ENCODE measurements at regions not wholly inside any gene's neighbourhood (a gene's known extent, or its start where the extent isn't known, plus 50 kb on each side); places are given as distances from the start of the nearest gene placed in this dataset.

DNA sequence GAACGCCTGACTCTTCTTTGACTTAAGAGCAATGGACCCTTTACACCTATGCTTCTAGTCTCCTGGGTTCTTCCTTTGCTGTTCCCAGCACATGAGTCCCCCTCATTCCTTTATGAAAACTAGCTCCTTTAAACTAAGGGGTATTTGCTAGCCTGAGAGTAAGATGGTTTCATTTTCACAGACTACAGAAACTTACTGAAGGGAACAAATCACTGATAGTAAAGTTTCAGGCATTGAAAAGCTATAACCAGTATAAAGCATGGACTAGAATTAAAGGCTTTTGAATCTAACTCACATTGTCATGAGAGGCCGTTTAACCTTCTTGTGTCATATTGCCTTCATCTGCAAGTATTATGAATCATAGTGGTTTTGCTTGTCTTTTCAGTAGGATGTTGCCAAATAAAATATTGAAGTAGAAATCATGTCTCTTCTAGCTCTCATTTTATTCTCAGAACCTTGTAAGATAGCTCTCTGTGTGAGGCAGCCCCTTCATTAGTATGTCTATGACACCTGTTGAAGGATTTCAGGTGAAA is 765.9 kb downstream of the NR2F2 start:
- TF ChIP-seq FOXM1 (IDR thresholded peaks at IDR 0.05; ENCODE audit: borderline replicate concordance), result no peak
- TF ChIP-seq ARNT (IDR thresholded peaks at IDR 0.05), result no peak
- TF ChIP-seq TARDBP (IDR thresholded peaks at IDR 0.05), result no peak

All from HEK293T (cell line).